ENCODE measurements at regions not wholly inside any gene's neighbourhood (a gene's known extent, or its start where the extent isn't known, plus 50 kb on each side); places are given as distances from the start of the nearest gene placed in this dataset.
"Not testable (repeated sequence)": the region's sequence is repeated elsewhere in the genome, so short reads cannot be mapped to it uniquely, and the experiment has no call there.

GRCh38 chr1:125119024-125119441, 3934.3 kb downstream of the SRGAP2C start:
- ATAC-seq, result no peak
- Mint-ChIP-seq H3K27me3 (ENCODE audit: low read depth in 2 of 2) (no peaks in the 10 kb centered on the region), H3K4me3 (no peak overlapping the region), H3K9me3 (peaks cover 6 to 13% of the 10 kb centered on the region in 2 donors), H3K36me3 (peaks cover 3% of the 10 kb centered on the region), H3K27ac (no peak overlapping the region), H3K4me1 (no peaks in the 10 kb centered on the region)
- Histone ChIP-seq H3K27me3 (ENCODE audit: control insufficient read depth, insufficient read depth, low read length) (no peaks in the 10 kb centered on the region), H3K27ac (ENCODE audit: low read length) (no peak overlapping the region), H3K4me3 (ENCODE audit: low read length) (no peak overlapping the region), H3K4me1 (ENCODE audit: control insufficient read depth, insufficient read depth, low read length) (no peaks in the 10 kb centered on the region), H3K36me3 (ENCODE audit: control insufficient read depth, insufficient read depth, low read length) (no peaks in the 10 kb centered on the region), H3K9me3 (ENCODE audit: control insufficient read depth, insufficient read depth, low read length) (peaks cover 27% of the 10 kb centered on the region)
- no peak for TF ChIP-seq CTCF (IDR thresholded peaks at IDR 0.05)
- no peak for DNase-seq
- WGBS (ENCODE audit: insufficient coverage), result 72% methylated on average over 53 of the region's 53 CpGs
- intact Hi-C loops (cut with micrococcal nuclease), result no loop called here

DNA sequence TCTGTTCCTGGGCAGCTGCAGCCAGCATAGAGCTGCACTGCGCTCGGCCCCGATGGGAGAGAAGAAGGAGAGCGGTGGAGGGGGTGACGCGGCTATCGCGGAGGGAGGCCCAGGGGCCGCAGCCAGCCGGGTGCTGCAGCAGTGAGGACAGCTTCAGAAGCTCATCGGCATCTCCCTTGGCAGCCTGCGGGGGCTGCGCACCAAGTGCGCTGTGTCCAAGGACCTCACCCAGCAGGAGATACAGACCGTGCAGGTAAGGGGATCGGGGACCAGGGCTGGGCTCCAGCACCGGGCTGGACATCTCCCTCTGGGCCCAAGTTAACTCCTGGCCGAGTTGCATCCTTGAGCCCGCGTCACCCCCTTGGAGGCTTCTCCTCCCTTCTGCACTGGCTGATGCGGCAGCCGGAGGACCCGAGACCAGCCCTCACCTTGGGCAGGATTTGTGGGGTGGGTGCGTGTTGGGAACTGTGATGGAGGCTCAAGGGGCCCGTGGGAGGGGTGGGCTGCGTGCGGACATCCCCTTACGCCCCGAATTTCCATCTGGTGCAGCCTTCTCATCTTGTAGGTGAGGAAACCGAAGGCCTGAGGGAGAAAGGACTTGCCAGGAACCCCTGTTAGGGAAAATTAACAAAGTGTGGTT, 3934.9 kb downstream of the SRGAP2C start:
- DNase-seq; intact Hi-C loops (cut with micrococcal nuclease); H3K36me3 Mint-ChIP-seq; H3K36me3 ChIP-seq (ENCODE audit: control insufficient read depth, insufficient read depth, low read length); H3K4me1 Mint-ChIP-seq; H3K27me3 Mint-ChIP-seq (ENCODE audit: low read depth in 2 of 2); H3K4me1 ChIP-seq (ENCODE audit: control insufficient read depth, insufficient read depth, low read length); H3K4me3 ChIP-seq (ENCODE audit: low read length); ATAC-seq; H3K27ac Mint-ChIP-seq; H3K4me3 Mint-ChIP-seq; H3K27ac ChIP-seq (ENCODE audit: low read length); H3K27me3 ChIP-seq (ENCODE audit: control insufficient read depth, insufficient read depth, low read length): not testable (repeated sequence)
- H3K9me3 ChIP-seq (ENCODE audit: control insufficient read depth, insufficient read depth, low read length), result peaks cover 27% of the 10 kb centered on the region
- peaks cover 7 to 15% of the 10 kb centered on the region in 2 donors for H3K9me3 Mint-ChIP-seq
- 86% methylated on average over 30 of the region's 30 CpGs for WGBS (ENCODE audit: insufficient coverage)

DNA sequence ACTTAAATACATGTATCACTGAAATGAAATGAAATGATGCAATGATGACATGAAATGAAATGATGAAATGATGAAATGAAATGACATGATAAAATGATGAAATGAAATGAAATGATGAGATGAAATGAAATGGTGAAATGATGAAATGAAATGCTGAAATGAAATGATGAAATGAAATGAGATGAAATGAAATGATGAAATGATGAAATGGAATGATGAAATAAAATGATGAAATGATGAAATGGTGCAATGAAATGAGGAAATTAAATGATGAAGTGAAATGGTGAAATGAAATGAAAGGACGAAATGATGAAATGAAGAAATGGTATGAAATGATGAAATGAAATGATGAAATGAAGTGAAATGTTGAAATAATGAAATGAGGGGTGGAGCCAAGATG, 3937.8 kb downstream of the SRGAP2C start:
- H3K27ac Mint-ChIP-seq; H3K27me3 Mint-ChIP-seq (ENCODE audit: low read depth in 2 of 2); ATAC-seq; H3K4me1 ChIP-seq (ENCODE audit: control insufficient read depth, insufficient read depth, low read length); H3K27ac ChIP-seq (ENCODE audit: low read length); H3K36me3 ChIP-seq (ENCODE audit: control insufficient read depth, insufficient read depth, low read length); H3K4me1 Mint-ChIP-seq; H3K27me3 ChIP-seq (ENCODE audit: control insufficient read depth, insufficient read depth, low read length); H3K4me3 ChIP-seq (ENCODE audit: low read length); H3K4me3 Mint-ChIP-seq; DNase-seq; intact Hi-C loops (cut with micrococcal nuclease): not testable (repeated sequence)
- H3K36me3 Mint-ChIP-seq, result peaks cover 16% of the 10 kb centered on the region
- peaks cover 27% of the 10 kb centered on the region for H3K9me3 ChIP-seq (ENCODE audit: control insufficient read depth, insufficient read depth, low read length)
- WGBS (ENCODE audit: insufficient coverage), result 85% methylated on average over 1 of the region's 1 CpG
- peaks cover 12 to 18% of the 10 kb centered on the region in 2 donors for H3K9me3 Mint-ChIP-seq

All from natural killer cell (primary cell).